ENCODE measurements at regions not wholly inside any gene's neighbourhood (a gene's known extent, or its start where the extent isn't known, plus 50 kb on each side); places are given as distances from the start of the nearest gene placed in this dataset.

DNA sequence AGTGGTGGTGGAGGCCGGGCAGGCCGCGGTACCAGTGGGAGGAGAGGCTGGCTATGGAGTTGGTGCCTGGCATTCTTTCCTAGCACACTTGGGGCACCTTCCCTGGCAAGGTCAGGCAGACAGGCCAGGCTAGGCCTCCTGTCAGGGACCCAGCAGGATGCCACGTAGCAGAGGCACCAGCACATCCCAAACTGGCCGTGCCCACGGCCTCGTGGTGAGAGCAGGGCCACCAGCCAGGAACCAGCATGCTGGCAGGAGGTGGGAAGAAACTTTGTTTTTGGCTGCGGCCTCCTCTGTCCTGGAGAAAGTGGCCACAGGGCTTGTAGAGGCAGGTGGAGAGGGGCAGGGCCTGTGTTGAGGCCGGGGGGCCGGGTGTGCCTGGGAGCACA, 57.6 kb upstream of the CBFA2T3 start:
- Histone ChIP-seq H3K36me3 (ENCODE audit: low read depth) (no peaks in the 10 kb centered on the region), H3K4me3 (ENCODE audit: severe bottlenecking) (no peak overlapping the region), H3K4me1 (ENCODE audit: insufficient read depth, poor library complexity, severe bottlenecking) (no peaks in the 10 kb centered on the region), H3K27me3 (ENCODE audit: insufficient read depth, poor library complexity, severe bottlenecking) (peaks cover 10% of the 10 kb centered on the region), H3K27ac (ENCODE audit: poor library complexity, severe bottlenecking) (no peak overlapping the region), H3K9me3 (ENCODE audit: severe bottlenecking) (peaks cover 4% of the 10 kb centered on the region)
- no peak for ATAC-seq (ENCODE audit: low read depth)
- DNase-seq (ENCODE audit: low spot score): peak; percentile 37
- TF ChIP-seq, protein P1, sequence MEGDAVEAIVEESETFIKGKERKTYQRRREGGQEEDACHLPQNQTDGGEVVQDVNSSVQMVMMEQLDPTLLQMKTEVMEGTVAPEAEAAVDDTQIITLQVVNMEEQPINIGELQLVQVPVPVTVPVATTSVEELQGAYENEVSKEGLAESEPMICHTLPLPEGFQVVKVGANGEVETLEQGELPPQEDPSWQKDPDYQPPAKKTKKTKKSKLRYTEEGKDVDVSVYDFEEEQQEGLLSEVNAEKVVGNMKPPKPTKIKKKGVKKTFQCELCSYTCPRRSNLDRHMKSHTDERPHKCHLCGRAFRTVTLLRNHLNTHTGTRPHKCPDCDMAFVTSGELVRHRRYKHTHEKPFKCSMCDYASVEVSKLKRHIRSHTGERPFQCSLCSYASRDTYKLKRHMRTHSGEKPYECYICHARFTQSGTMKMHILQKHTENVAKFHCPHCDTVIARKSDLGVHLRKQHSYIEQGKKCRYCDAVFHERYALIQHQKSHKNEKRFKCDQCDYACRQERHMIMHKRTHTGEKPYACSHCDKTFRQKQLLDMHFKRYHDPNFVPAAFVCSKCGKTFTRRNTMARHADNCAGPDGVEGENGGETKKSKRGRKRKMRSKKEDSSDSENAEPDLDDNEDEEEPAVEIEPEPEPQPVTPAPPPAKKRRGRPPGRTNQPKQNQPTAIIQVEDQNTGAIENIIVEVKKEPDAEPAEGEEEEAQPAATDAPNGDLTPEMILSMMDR (IDR thresholded peaks at IDR 0.05; ENCODE audit: poor library complexity, severe bottlenecking): no peak

DNA sequence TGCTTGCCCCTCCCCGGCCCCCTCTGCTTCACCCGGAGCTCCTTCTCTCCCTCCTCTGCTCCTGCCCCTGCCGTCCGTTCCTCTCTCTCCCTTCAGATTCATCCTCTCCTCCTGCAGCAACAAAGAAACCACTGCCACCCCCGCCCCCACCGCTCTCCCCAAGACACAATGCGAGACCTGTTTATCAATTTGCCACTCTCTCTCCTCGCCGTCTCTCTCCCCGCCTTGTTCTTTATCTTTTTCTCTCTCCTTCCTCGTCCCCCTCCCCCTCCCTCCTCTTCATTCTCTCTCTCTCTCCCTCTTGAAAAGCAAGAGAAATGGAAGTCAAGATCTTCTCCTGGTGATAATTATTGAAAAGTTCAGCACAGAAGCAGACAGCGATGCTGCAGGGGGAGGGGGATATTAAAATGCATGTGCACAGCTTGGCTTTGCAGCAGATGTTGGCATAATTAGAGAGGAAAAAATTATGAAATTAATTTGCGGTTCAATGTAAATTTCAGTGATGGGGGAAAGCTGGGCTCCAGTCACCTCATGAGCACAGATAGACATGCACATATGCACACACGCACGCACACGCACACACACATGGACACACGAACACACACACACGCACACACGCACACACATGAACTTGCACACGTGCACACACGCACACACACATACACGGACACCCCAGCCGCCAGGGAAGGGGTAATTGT, 58.1 kb upstream of the CBFA2T3 start:
- TF ChIP-seq, protein P1 (IDR thresholded peaks at IDR 0.05; ENCODE audit: poor library complexity, severe bottlenecking): no peak
- Histone ChIP-seq H3K9me3 (ENCODE audit: severe bottlenecking) (peaks cover 4% of the 10 kb centered on the region), H3K36me3 (ENCODE audit: low read depth) (no peaks in the 10 kb centered on the region), H3K27me3 (ENCODE audit: insufficient read depth, poor library complexity, severe bottlenecking) (peaks cover 10% of the 10 kb centered on the region), H3K27ac (ENCODE audit: poor library complexity, severe bottlenecking) (no peak overlapping the region), H3K4me3 (ENCODE audit: severe bottlenecking) (no peak overlapping the region), H3K4me1 (ENCODE audit: insufficient read depth, poor library complexity, severe bottlenecking) (no peaks in the 10 kb centered on the region)
- DNase-seq (ENCODE audit: low spot score): no peak
- ATAC-seq (ENCODE audit: low read depth): no peak

DNA sequence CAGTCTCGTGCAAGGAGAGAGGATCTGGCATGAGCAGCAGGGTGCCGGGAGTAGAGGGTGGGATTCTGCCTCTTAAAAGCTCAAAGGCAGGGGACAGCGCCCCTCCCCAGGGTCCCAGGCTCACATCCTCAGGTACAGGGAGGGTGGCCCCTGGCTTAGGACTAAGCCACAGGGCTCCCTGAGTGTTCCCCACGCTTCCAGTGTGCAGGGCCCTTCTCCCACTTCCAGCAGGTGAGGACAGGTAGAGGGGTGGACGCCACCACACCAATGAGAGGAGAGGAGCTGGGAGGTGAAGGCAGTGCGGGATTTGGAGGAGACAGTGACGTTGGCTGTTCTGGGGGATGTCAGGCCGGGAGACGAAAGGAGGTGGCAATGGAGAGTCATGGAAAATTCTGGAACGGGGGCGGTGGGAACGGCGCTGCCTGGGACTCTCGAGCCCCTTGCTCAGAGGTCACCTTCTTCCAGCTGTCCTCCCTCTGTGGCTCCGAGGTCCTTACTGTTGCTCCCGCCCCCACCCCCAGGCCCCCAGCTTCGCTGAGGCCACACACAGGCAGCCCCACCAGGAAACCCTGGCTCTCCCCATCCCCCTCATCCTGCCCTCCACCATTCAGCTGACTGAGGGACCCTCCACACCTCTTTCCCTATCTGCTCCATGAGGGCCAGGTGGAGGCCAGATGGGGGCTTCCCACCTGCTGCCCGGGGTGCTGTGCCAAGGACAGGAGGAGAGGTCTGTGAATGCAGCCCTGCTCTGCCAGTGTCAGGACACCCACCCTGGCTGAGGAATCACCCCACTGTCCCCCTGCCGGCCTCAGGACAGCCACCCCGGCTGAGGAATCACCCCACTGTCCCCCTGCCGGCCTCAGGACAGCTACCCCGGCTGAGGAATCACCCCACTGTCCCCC, 57.7 kb upstream of the ACSF3 start:
- H3K27ac ChIP-seq (ENCODE audit: poor library complexity, severe bottlenecking): no peak overlapping the region
- no peak overlapping the region for H3K4me3 ChIP-seq (ENCODE audit: severe bottlenecking)
- H3K4me1 ChIP-seq (ENCODE audit: insufficient read depth, poor library complexity, severe bottlenecking): no peaks in the 10 kb centered on the region
- TF ChIP-seq, protein P1 (IDR thresholded peaks at IDR 0.05; ENCODE audit: poor library complexity, severe bottlenecking): no peak
- DNase-seq (ENCODE audit: low spot score) (peak; percentile 45), ATAC-seq (ENCODE audit: low read depth) (no peak)
- H3K9me3 ChIP-seq (ENCODE audit: severe bottlenecking): peaks cover 4% of the 10 kb centered on the region
- H3K36me3 ChIP-seq (ENCODE audit: low read depth): no peaks in the 10 kb centered on the region
- H3K27me3 ChIP-seq (ENCODE audit: insufficient read depth, poor library complexity, severe bottlenecking): peaks cover 10% of the 10 kb centered on the region

DNA sequence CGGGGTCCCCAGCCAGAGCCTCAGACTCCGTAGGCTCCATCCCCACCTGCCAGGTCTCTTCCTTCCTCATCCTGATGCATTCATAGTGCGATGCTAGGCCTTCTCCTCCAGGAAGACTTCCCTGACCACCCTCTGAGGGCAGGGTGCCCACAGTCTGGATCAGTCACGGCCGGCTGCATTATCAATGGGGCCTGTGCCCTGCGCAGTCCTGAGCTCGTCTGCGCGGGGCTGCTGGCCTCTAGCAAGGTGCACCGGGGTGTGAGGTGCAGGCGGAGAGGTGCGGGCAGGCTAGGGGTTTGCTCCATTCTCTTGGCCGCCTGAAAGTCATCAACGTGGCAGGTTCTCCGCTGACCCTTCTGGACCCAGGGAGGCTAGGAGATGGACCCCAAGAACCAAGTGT, 56.9 kb upstream of the ACSF3 start:
- H3K4me1 ChIP-seq (ENCODE audit: insufficient read depth, poor library complexity, severe bottlenecking): no peaks in the 10 kb centered on the region
- TF ChIP-seq, protein P1 (IDR thresholded peaks at IDR 0.05; ENCODE audit: poor library complexity, severe bottlenecking): no peak
- H3K27ac ChIP-seq (ENCODE audit: poor library complexity, severe bottlenecking): no peak overlapping the region
- ATAC-seq (ENCODE audit: low read depth) (no peak), DNase-seq (ENCODE audit: low spot score) (peak; percentile 47)
- no peaks in the 10 kb centered on the region for H3K9me3 ChIP-seq (ENCODE audit: severe bottlenecking)
- no peak overlapping the region for H3K4me3 ChIP-seq (ENCODE audit: severe bottlenecking)
- H3K36me3 ChIP-seq (ENCODE audit: low read depth): no peaks in the 10 kb centered on the region
- H3K27me3 ChIP-seq (ENCODE audit: insufficient read depth, poor library complexity, severe bottlenecking): peaks cover 10% of the 10 kb centered on the region
